ENCODE measurements at regions not wholly inside any gene's neighbourhood (a gene's known extent, or its start where the extent isn't known, plus 50 kb on each side); places are given as distances from the start of the nearest gene placed in this dataset.

- no peak for DNase-seq
These were observed 289.4 kb upstream of the IGFBP3 start for GRCh38 chr7:46210467-46210866.

- DNase-seq, result no peak
These were observed 288.7 kb upstream of the IGFBP3 start for GRCh38 chr7:46209611-46210388.

DNA sequence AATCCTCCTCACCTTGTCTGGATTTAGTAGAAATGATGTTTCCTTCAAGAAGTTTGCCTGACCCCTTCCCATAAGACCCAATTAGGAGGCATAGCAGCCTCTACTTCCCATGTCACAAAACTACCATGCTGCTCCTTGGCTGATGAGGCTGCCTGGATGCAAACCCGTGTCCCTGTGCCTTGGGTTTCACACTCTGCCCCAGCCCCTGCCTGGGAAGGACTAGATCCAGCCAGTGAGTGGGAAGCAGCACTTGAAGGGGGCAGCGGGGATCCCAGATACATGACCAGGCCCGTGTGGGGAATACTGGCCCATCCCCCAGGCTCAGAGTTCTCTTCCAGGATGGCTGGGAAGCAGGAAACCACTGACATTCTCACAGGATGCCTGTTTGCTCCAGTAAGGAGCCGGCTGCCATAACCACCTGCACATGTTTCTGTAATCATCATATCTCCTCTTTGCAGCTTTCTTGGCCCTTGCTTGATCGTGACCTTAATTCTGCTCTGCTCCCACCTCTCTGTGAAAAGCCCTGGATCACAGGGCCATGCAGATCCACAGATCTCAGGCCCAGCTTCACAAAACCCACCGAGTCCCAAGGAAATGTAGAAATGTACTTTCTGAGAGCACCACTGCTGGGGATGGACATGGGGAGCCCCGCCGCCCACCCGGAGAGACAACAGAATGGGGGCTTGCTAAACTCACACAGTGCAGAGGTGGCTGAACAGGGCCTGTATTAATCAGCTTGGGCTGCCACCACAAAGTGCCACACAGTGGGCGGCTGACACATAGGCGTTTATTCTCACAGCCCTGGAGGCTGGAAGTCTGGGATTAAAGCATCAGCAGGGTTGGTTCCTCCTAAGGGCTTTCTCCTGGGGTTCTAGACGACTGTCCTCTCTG, 287.8 kb upstream of the IGFBP3 start:
- DNase-seq, result no peak

DNA sequence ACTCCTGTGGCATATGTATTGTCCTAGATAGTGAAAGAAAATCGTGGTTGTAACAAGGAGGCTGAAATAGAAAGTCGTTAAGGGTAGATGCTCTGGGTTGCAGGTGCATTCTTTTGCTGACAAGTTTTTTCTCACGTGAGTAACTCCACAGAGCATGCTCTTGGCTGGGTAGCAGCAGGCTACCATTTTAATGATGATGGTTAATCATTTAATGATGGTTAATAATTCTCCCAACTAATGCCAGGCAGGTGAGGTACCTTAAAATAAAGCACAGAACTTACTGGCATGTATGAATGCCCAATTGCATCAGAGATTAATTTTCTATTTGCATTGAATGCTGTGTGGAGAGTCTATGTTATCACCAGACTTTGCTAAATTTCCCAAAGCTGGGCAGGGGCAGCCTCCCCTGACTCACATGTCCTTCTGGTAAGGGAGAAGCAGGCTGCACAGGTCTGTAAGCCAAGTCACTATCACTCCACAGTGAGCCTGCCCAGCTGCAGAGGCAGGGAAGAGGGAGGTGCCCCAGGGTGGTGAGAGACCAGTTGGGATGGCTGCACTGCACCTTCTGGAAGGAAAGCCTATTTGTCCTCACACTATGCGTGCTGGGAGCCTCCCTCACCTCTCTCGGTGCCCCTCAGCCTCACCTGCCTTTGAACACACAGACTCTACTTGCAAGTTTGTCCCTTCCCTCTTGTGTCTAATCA, 287.0 kb upstream of the IGFBP3 start:
- no peak for DNase-seq

- DNase-seq, result no peak
These were observed 285.5 kb upstream of the IGFBP3 start for GRCh38 chr7:46206476-46207060.

- no peak for DNase-seq
These were observed 284.4 kb upstream of the IGFBP3 start for GRCh38 chr7:46205478-46205877.

DNA sequence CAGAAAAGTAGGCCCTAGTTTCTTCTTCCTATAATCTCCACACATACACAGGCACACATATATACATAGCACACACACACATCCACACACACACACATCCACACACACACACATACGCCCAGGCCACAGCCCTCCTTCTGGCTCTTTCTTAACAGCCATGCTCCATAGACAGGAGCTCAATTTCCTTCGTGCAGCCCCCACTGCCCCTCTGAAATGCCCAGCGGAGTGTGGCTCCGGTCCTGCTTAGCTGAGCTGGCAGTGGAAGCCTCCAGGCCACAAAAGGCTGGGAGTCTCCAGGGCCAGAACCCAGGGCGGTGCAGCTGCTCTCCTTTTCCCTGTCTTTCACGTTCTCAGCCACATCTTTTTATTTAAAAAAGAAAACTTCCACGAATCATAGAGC, 282.9 kb upstream of the IGFBP3 start:
- no peak for DNase-seq

- DNase-seq, result no peak
These were observed 281.3 kb upstream of the IGFBP3 start for GRCh38 chr7:46202379-46202778.

GRCh38 chr7:46201961-46202360, 280.9 kb upstream of the IGFBP3 start:
- DNase-seq, result no peak

GRCh38 chr7:46198701-46199100, 277.6 kb upstream of the IGFBP3 start:
- no peak for DNase-seq

DNA sequence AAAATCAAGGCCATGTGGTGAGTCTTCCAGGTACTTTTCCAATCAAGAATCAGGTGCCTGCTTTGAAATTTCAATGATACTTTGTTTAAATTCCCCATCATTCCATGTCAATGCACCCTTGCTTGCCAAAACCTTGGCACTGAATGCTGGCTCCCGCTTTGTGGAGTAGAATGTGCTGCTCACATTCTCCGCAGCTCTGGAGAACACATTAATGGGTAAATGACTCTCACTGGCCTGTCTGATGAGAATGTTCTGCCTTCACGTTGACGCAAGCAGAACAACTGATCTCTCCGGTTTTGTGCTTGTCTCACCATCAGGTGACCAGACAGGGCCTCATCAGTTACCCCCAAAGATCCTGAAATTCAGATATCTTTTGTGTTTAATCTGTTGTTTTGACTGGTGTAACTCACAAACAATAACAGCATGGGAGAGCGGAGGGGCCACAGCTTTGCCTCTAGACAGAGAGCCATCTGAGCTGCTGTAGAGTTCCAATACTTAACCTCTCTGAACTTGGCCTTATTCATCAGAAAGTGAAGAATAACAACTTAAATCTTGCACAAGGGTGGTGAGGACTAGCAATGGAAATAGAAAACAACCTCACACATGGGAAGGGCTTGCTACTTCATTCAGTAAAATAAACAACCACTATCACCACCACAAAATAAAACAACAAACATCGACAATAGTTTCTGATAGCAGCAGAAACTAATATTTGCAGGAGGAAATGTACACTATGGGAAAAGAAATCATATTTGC, 276.9 kb upstream of the IGFBP3 start:
- no peak for DNase-seq

GRCh38 chr7:46195934-46196333, 274.9 kb upstream of the IGFBP3 start:
- DNase-seq, result no peak

GRCh38 chr7:46192271-46192670, 271.2 kb upstream of the IGFBP3 start:
- DNase-seq, result no peak

DNA sequence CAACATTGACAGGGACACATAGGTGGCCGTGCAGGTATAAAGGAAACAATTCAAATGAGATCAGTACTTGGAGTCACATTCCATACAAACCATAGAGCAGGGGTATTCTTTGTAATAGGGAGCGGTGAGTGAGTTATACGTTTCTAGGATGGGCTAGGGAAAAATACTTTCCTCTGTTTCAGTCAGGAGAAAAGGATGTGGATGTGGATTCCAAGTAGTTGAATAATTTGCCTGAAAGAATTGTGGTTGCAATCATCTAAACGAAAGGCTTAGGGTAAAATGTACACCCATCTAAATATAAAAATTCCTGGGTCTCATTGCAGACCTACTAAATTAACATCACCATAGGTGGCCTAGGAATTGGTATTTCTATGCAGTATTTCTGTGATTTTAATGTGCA, 270.7 kb upstream of the IGFBP3 start:
- no peak for DNase-seq

- no peak for DNase-seq
These were observed 270.2 kb upstream of the IGFBP3 start for GRCh38 chr7:46191296-46191695.

DNA sequence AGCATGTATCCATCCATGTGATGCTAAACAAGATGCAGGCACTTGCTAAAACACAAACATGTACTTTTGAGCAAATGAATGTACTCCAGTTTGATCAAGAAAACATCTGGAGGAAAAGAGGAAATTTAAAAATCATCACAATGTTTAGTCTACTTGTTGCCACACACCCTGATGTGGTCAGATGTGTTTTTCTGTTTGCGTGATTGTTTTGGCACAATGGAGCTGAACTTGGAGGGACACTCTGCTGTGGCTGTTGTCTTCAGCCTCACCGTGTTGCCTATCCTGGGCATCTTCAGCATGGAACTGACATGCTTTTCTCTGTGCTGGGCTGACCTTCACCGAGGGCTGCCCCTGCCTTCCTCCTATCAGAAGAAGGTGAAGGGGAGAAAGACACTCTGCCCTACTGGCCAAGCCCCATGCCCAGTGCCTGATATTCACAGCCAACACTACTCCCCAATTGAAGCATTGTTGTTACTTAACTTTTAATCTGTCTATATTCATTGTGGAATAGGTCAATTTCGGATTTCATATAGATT, 268.3 kb upstream of the IGFBP3 start:
- DNase-seq, result no peak

DNA sequence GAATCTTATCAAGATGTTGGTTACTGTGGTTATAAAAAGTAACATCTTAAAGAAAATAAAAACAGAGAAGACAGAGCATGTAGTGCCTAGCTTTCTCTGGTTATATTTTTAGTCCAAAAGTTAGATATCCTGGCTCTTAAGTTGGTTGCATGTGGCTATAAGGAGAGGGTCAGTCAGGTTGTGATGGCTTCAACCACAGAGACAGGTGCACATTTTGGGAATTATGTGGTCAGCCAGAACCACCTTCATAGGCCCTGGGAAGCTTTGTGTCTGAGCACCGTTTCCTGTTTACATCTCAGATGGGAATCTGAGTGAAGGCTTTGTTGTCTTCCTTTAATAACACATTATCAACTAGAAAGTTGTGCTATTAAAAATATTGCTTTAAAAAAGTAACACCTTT, 265.1 kb upstream of the IGFBP3 start:
- no peak for DNase-seq

- no peak for DNase-seq
These were observed 258.1 kb upstream of the IGFBP3 start for GRCh38 chr7:46179061-46179610.

DNA sequence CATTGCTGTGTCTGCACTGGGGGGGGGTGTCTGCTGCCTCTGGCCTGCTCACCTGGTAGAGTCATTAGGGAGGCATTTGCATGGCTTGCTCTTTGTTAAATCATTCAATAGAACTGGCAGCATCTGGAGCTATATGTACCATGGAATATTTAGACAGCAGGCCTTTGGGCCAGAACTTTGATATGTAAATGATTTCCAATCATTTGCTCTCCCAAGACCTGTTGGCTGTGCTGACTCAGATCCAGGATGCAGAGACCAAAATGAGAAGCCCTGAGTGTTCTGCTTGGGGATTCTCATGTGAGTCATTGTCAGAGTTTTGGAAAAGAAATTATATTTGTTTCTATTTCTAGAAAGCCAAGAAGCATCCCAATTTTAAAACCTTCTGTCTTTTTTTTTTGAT, 257.6 kb upstream of the IGFBP3 start:
- no peak for DNase-seq

GRCh38 chr7:46177821-46178220, 256.7 kb upstream of the IGFBP3 start:
- DNase-seq, result no peak

GRCh38 chr7:46175221-46175620, 254.1 kb upstream of the IGFBP3 start:
- DNase-seq, result no peak

DNA sequence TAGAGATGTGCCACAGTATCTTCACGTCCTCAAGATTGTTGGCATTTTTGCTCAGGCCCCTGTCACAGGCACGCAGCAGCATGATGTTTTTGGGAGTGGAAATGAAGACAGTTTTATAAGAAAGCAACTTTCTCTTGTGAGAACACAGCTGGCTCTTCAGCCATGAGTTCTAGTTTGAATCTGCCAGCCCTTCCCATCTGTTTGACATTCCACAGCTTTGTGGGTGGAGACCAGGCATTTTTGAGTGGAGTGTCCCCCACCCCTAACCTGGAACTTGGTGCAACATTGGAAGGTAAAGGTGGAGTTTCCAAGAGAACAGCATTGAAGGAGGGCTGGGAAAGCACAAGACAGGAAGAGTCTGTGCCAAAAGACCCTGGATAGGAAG, 253.1 kb upstream of the IGFBP3 start:
- DNase-seq, result no peak
